Thyroid gland (tissue), 4 donors: ENCODE measurements at regions not wholly inside any gene's neighbourhood (a gene's known extent, or its start where the extent isn't known, plus 50 kb on each side); places are given as distances from the start of the nearest gene placed in this dataset.

ENCODE experiments used
- DNase-seq, 2 donors: peaks; one replicate each; pipeline ENCODE4 v3.0.0-alpha.2; 2019
- H3K27ac ChIP-seq, 3 donors: fragments of 200-600 bp; sonication (generic); 1 replicate in 2 of 3; 2 replicates in 1 of 3; pipeline ENCODE4 v1.5.1; 2016 to 2019; ENCODE audit warnings: mild to moderate bottlenecking in 1 of 3, moderate library complexity in 1 of 3
- H3K27me3 ChIP-seq: fragments of 200-600 bp; sonication (generic); one replicate; pipeline ENCODE4 v1.5.1; 2019
- H3K36me3 ChIP-seq, 2 donors: fragments of 200-600 bp; sonication (generic); one replicate each; pipeline ENCODE4 v1.5.1; 2016 to 2019
- H3K4me1 ChIP-seq, 2 donors: fragments of 200-600 bp; sonication (generic); one replicate each; pipeline ENCODE4 v1.5.1; 2017 to 2019
- H3K4me3 ChIP-seq, 3 donors: fragments of 200-600 bp; sonication (generic); replicated peaks in 1 of 3; 1 replicate in 2 of 3; 2 replicates in 1 of 3; pipeline ENCODE4 v1.5.1; 2016; ENCODE audit warnings: mild to moderate bottlenecking in 1 of 3
- H3K9me3 ChIP-seq: fragments of 200-600 bp; sonication (generic); one replicate; pipeline ENCODE4 v1.5.1; 2017
- POLR2A ChIP-seq, 2 donors: fragments of 450-650 bp; IDR thresholded peaks; one replicate each; pipeline ENCODE4 v1.6.1; 2017; ENCODE audit warnings: antibody characterized with exemption in 2 of 2, mild to moderate bottlenecking in 2 of 2, moderate library complexity in 1 of 2
- WGBS, 2 donors: methylation state at CpG; one replicate each; pipeline ENCODE4 v1.1.5; 2017; 5-methylcytosine and 5-hydroxymethylcytosine counted together
- intact Hi-C: fragments of 100-400 bp; cut with DNase I; formaldehyde crosslinking; loops from one replicate; pipeline ENCODE4 v1.15.1; 2023
- TF ChIP-seq, protein P1 (sequence below), 6 experiments: fragments of 200-600 bp in 3 of 6; fragments of 450-650 bp in 3 of 6; sonication (generic) in 3 of 6; IDR thresholded peaks; one replicate each; pipeline ENCODE4 v1.5.1; 2016 to 2019; ENCODE audit warnings: antibody characterized with exemption in 6 of 6, mild to moderate bottlenecking in 2 of 6, inconsistent platforms in 1 of 6, moderate library complexity in 1 of 6

DNA sequence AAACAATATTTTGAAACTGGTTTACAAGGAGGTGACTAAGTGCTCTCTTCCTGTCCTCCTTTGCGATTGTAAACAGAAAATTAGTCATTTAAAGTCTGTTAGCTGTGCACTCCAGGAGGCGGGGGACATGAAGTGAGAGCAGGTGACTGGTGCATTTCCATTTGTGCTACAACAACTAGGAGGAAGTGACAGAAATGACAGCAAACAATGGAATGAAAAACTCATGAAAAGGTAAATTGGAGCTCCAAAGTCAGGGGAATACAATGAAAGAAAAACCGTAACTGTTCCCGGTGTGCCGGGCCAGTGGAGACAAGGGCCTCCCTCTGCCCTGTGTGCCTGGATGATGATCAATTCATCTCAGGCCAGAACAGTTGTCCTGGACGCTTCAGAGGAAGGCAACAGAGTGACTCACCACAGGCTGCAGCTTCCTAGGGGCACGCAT lies 439.9 kb downstream of the GADD45G start:
- no peaks in the 10 kb centered on the region for H3K27me3 ChIP-seq
- H3K9me3 ChIP-seq = no peaks in the 10 kb centered on the region
- no peak overlapping the region for H3K27ac ChIP-seq
- no peaks in the 10 kb centered on the region for H3K36me3 ChIP-seq
- no peak for TF ChIP-seq POLR2A (IDR thresholded peaks at IDR 0.05)
- TF ChIP-seq, protein P1, sequence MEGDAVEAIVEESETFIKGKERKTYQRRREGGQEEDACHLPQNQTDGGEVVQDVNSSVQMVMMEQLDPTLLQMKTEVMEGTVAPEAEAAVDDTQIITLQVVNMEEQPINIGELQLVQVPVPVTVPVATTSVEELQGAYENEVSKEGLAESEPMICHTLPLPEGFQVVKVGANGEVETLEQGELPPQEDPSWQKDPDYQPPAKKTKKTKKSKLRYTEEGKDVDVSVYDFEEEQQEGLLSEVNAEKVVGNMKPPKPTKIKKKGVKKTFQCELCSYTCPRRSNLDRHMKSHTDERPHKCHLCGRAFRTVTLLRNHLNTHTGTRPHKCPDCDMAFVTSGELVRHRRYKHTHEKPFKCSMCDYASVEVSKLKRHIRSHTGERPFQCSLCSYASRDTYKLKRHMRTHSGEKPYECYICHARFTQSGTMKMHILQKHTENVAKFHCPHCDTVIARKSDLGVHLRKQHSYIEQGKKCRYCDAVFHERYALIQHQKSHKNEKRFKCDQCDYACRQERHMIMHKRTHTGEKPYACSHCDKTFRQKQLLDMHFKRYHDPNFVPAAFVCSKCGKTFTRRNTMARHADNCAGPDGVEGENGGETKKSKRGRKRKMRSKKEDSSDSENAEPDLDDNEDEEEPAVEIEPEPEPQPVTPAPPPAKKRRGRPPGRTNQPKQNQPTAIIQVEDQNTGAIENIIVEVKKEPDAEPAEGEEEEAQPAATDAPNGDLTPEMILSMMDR (IDR thresholded peaks at IDR 0.05) = no peak
- 74 to 78% methylated on average over 7 of the region's 7 CpGs for WGBS, 2 donors
- intact Hi-C loops = no loop called here
- H3K4me3 ChIP-seq = no peak overlapping the region
- H3K4me1 ChIP-seq = no peaks in the 10 kb centered on the region
- DNase-seq = no peak

DNA sequence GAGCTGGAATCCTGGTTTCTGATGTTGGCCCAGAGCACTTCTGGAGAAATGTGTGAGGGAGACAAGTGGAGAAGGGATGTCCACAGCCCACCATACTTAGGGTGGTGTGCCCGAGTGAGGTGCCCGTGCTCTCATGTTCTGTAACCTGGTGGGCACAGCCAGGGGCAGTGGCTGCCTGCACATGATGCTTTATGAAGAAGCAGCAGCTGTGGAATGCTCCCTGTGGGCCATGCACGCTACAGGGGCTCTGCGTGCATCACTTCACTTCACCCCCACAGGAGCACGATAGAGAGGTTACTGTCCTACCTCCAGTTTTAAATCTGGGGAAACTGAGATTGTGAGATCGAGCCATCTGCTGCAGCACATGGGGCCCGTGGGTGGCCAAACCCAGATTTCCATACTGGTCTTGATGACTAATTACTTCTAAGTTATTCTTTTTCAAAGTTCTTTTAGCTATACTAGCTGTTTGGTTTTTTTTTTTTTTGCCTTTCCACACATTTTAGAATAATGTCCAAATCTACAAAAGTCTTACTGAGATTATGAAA lies 441.6 kb downstream of the GADD45G start:
- intact Hi-C loops = no loop called here
- no peaks in the 10 kb centered on the region for H3K27me3 ChIP-seq
- no peak overlapping the region for H3K27ac ChIP-seq
- no peaks in the 10 kb centered on the region for H3K9me3 ChIP-seq
- 83 to 92% methylated on average over 6 to 7 of the region's 7 CpGs for WGBS, 2 donors
- no peaks in the 10 kb centered on the region for H3K4me1 ChIP-seq
- DNase-seq = no peak
- H3K36me3 ChIP-seq = no peaks in the 10 kb centered on the region
- TF ChIP-seq POLR2A (IDR thresholded peaks at IDR 0.05) = no peak
- TF ChIP-seq, protein P1 (IDR thresholded peaks at IDR 0.05) = no peak
- H3K4me3 ChIP-seq = no peak overlapping the region

DNA sequence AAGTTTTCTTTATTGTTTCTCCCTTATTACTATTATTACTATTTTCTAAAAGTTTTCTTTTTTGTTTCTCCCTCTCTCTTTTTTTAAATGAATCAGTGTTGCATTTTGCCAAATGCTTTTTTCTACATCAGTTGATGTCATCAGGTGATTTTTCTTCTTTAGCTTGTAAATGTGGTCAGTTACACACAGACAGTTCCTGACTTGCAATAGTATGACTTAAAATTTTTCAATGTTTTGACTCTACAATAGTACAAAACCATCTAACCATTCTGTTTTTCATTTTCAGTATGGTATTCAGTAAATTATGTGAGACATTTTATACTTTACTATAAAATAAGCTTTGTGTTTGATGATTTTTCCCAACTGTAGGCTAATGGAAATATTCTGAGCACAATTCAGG lies 443.0 kb downstream of the GADD45G start:
- Histone ChIP-seq H3K36me3 (no peaks in the 10 kb centered on the region), H3K4me3 (no peak overlapping the region), H3K9me3 (no peaks in the 10 kb centered on the region), H3K4me1 (no peaks in the 10 kb centered on the region), H3K27me3 (no peaks in the 10 kb centered on the region), H3K27ac (no peak overlapping the region)
- DNase-seq = no peak
- TF ChIP-seq, protein P1 (IDR thresholded peaks at IDR 0.05) = no peak
- no peak for TF ChIP-seq POLR2A (IDR thresholded peaks at IDR 0.05)
- intact Hi-C loops = no loop called here

DNA sequence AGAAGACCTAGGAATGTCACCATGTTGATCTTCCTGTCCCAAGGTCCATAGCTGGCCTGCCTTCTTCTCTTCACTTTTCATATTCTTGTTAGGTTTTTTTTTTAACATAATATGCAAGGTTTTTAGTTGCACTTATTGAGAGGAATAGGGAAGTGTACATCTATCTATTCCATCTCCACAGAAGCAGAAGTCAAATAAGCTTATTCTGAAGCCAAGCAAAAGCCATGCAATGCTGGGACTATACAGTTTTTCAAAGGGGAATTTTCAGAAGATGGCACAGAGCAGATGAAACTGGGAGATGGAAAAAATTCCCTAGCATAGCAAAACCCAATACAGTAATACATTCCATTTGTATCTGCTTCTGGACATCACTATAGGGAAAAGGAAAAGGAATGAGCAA lies 447.6 kb downstream of the GADD45G start:
- Histone ChIP-seq H3K27ac (no peak overlapping the region), H3K36me3 (no peaks in the 10 kb centered on the region), H3K27me3 (no peaks in the 10 kb centered on the region), H3K4me3 (no peak overlapping the region), H3K4me1 (peaks cover 0 to 6% of the 10 kb centered on the region in 2 donors), H3K9me3 (no peaks in the 10 kb centered on the region)
- no peak for TF ChIP-seq POLR2A (IDR thresholded peaks at IDR 0.05)
- TF ChIP-seq, protein P1 (IDR thresholded peaks at IDR 0.05) = no peak
- intact Hi-C loops = no loop called here
- no peak for DNase-seq

DNA sequence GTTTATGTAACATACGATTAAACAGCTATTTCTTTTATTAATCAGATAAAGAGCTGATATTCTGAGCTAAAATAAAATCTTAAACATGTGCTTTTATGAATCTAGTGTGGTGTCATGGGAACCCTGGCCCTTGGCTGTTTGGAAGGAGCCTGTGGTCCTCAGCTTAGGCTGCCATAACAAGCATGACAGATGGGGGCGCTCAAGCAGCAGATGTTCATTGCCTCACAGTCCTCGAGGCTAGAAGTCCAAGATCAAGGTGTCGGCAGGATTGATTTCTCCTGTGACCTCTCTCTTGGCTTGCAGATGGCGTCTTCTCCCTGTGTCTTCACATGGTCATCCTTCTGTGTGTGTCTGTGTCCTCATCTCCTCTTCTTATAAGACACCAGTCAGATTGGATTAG lies 448.2 kb downstream of the GADD45G start:
- no peaks in the 10 kb centered on the region for H3K9me3 ChIP-seq
- H3K27me3 ChIP-seq = no peaks in the 10 kb centered on the region
- WGBS, 2 donors = 71 to 74% methylated on average over 5 of the region's 5 CpGs
- intact Hi-C loops = no loop called here
- H3K27ac ChIP-seq = no peak overlapping the region
- no peak overlapping the region for H3K4me3 ChIP-seq
- TF ChIP-seq, protein P1 (IDR thresholded peaks at IDR 0.05) = no peak
- TF ChIP-seq POLR2A (IDR thresholded peaks at IDR 0.05) = no peak
- peaks cover 0 to 7% of the 10 kb centered on the region in 2 donors for H3K4me1 ChIP-seq
- DNase-seq = no peak
- H3K36me3 ChIP-seq = no peaks in the 10 kb centered on the region
